Peyer's patch (tissue), 4 donors: ENCODE measurements at regions not wholly inside any gene's neighbourhood (a gene's known extent, or its start where the extent isn't known, plus 50 kb on each side); places are given as distances from the start of the nearest gene placed in this dataset.

Source experiments
- DNase-seq, 3 donors: peaks; one replicate each; pipeline ENCODE4 v3.0.0-alpha.2; 2017 to 2019
- H3K27ac ChIP-seq, 4 donors: fragments of 200-600 bp; sonication (generic); one replicate each; pipeline ENCODE4 v1.5.1; 2016 to 2019
- H3K27me3 ChIP-seq, 2 donors: fragments of 200-600 bp; sonication (generic); one replicate each; pipeline ENCODE4 v1.5.1; 2019
- H3K36me3 ChIP-seq, 3 donors: fragments of 200-600 bp; sonication (generic); one replicate each; pipeline ENCODE4 v1.5.1; 2016 to 2019
- H3K4me1 ChIP-seq, 4 donors: fragments of 200-600 bp; sonication (generic); one replicate each; pipeline ENCODE4 v1.5.1; 2016 to 2019
- H3K4me3 ChIP-seq, 4 donors: fragments of 200-600 bp; sonication (generic); 1 replicate in 3 of 4; 2 replicates in 1 of 4; pipeline ENCODE4 v1.5.1; 2016 to 2019; ENCODE audit warnings: mild to moderate bottlenecking in 1 of 4
- H3K9me3 ChIP-seq, 4 donors: fragments of 200-600 bp; sonication (generic); one replicate each; pipeline ENCODE4 v1.5.1; 2016 to 2019; ENCODE audit warnings: mild to moderate bottlenecking in 1 of 4
- POLR2A ChIP-seq, 2 donors: fragments of 450-650 bp; IDR thresholded peaks; one replicate each; pipeline ENCODE4 v1.5.1; 2017; ENCODE audit warnings: antibody characterized with exemption in 2 of 2, mild to moderate bottlenecking in 2 of 2, moderate library complexity in 2 of 2
- TF ChIP-seq, protein P1 (sequence below), 6 experiments: fragments of 450-650 bp in 4 of 6; fragments of 200-600 bp in 2 of 6; sonication (generic) in 1 of 6; IDR thresholded peaks; one replicate each; pipeline ENCODE4 v1.5.1; 2017 to 2019; ENCODE audit warnings: antibody characterized with exemption in 6 of 6, mild to moderate bottlenecking in 3 of 6, moderate library complexity in 1 of 6

DNA sequence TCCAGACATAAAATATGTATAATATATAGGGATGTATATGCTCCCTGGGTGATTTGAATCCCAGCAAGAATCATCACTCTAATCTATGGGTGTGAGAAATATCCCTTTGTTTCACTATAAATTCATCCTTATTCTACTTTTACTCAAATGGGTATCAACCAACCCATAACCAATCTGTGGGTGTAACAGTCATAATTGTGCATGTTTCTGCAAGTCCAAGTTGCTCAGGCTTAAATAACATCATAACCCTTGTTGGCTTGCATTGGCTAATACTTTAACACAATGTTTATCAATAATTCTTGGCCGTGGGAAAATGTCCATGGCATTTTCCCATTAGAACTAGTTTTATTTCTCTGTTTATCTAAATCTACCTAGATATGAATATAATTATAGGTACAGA is 530.5 kb upstream of the TLE4 start:
- no peak for DNase-seq
- Histone ChIP-seq H3K4me3 (no peak overlapping the region), H3K36me3 (no peaks in the 10 kb centered on the region), H3K27ac (no peak overlapping the region), H3K27me3 (no peaks in the 10 kb centered on the region), H3K4me1 (no peaks in the 10 kb centered on the region), H3K9me3 (no peaks in the 10 kb centered on the region)
- no peak for TF ChIP-seq POLR2A (IDR thresholded peaks at IDR 0.05)
- TF ChIP-seq, protein P1, sequence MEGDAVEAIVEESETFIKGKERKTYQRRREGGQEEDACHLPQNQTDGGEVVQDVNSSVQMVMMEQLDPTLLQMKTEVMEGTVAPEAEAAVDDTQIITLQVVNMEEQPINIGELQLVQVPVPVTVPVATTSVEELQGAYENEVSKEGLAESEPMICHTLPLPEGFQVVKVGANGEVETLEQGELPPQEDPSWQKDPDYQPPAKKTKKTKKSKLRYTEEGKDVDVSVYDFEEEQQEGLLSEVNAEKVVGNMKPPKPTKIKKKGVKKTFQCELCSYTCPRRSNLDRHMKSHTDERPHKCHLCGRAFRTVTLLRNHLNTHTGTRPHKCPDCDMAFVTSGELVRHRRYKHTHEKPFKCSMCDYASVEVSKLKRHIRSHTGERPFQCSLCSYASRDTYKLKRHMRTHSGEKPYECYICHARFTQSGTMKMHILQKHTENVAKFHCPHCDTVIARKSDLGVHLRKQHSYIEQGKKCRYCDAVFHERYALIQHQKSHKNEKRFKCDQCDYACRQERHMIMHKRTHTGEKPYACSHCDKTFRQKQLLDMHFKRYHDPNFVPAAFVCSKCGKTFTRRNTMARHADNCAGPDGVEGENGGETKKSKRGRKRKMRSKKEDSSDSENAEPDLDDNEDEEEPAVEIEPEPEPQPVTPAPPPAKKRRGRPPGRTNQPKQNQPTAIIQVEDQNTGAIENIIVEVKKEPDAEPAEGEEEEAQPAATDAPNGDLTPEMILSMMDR (IDR thresholded peaks at IDR 0.05), result no peak

DNA sequence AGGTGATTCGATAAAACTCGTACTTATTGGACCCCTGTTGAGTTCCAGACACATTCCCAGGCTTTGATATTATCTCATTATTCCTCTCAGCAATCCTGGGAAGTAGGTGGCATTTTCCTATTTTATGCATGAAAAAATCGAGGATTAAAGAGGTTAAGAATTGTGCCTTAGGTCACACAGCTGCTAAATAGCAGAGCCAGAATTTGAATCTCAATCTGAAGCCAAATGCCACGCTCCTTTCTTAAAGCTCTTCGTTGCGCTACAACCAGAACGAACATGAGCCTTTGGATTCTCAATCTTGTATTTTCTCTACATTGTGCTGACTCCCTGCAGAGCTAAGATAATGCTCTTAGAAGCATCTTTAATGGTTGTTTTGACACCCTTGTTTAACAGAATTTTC is 527.8 kb upstream of the TLE4 start:
- no peak for TF ChIP-seq POLR2A (IDR thresholded peaks at IDR 0.05)
- TF ChIP-seq, protein P1 (IDR thresholded peaks at IDR 0.05), result no peak
- DNase-seq, result no peak
- Histone ChIP-seq H3K36me3 (no peaks in the 10 kb centered on the region), H3K27me3 (no peaks in the 10 kb centered on the region), H3K9me3 (no peaks in the 10 kb centered on the region), H3K4me3 (no peak overlapping the region), H3K27ac (no peak overlapping the region), H3K4me1 (no peaks in the 10 kb centered on the region)

DNA sequence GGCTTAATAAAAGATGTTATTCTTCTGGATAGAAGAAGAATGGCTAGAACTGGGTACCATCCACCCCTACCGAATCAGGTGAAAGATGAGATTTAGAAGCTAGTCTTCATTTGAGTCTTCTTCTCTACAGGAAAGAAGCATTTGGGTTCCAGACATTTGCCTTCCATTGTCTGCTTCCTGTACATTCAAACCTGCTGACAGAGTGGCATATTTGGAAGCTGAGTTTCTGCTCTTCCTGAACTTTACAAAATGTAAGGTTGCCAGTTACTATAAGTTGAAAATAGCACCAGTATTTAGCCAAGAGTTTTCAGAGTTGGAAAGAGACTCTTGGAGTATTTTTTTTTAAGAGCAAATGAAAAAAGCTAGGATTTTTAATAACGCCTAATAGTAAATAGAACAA is 525.4 kb upstream of the TLE4 start:
- no peaks in the 10 kb centered on the region for H3K4me1 ChIP-seq
- no peaks in the 10 kb centered on the region for H3K9me3 ChIP-seq
- DNase-seq, result no peak
- H3K27ac ChIP-seq, result no peak overlapping the region
- no peaks in the 10 kb centered on the region for H3K27me3 ChIP-seq
- H3K4me3 ChIP-seq, result no peak overlapping the region
- TF ChIP-seq, protein P1 (IDR thresholded peaks at IDR 0.05), result no peak
- no peak for TF ChIP-seq POLR2A (IDR thresholded peaks at IDR 0.05)
- H3K36me3 ChIP-seq, result no peaks in the 10 kb centered on the region

DNA sequence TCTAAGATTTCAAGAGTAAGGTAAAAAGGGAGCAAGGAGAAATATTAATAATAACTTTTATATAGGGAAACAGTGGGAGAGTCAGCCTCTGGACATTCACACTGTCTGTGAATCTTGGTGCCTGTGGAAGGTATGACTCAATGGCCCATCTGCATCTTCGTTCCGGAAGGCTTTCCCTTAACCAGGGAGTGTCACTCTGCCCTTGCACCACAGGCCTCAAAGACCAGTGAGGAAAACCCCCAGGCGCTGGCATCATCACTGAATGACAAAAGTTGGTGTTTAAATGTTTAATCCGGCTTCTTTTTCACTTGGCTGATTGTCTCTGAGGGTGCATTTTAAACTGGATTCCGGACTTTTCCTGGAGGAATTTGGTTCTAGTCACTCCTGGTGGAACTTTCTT is 522.4 kb upstream of the TLE4 start:
- H3K27me3 ChIP-seq, result no peaks in the 10 kb centered on the region
- no peaks in the 10 kb centered on the region for H3K9me3 ChIP-seq
- H3K4me3 ChIP-seq, result no peak overlapping the region
- no peak for DNase-seq
- H3K36me3 ChIP-seq, result no peaks in the 10 kb centered on the region
- no peaks in the 10 kb centered on the region for H3K4me1 ChIP-seq
- H3K27ac ChIP-seq, result no peak overlapping the region
- TF ChIP-seq POLR2A (IDR thresholded peaks at IDR 0.05), result no peak
- TF ChIP-seq, protein P1 (IDR thresholded peaks at IDR 0.05), result no peak

DNA sequence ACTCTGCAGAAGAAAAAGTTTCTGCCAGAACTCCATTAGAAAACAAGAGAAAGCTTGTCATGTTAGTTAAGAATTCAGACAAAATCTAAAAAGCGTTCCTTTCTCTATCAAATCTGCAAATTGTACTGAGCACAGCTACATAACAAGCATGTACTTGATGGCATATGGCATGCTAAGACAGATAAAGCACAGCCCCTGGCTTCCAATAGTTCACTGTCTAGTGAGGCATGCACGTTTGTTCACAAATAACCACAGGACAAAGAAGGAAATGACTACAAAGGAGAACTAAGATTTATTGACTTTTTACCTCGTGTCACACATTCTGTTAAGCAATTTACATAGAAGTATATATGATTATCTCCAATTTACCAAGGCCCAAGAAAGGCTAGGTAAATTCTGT is 518.2 kb upstream of the TLE4 start:
- no peak for TF ChIP-seq POLR2A (IDR thresholded peaks at IDR 0.05)
- TF ChIP-seq, protein P1 (IDR thresholded peaks at IDR 0.05), result no peak
- no peak overlapping the region for H3K4me3 ChIP-seq
- no peaks in the 10 kb centered on the region for H3K27me3 ChIP-seq
- no peak for DNase-seq
- H3K9me3 ChIP-seq, result peaks cover 0 to 2% (median 0%) of the 10 kb centered on the region in 4 donors
- no peaks in the 10 kb centered on the region for H3K4me1 ChIP-seq
- H3K27ac ChIP-seq, result no peak overlapping the region
- H3K36me3 ChIP-seq, result no peaks in the 10 kb centered on the region

DNA sequence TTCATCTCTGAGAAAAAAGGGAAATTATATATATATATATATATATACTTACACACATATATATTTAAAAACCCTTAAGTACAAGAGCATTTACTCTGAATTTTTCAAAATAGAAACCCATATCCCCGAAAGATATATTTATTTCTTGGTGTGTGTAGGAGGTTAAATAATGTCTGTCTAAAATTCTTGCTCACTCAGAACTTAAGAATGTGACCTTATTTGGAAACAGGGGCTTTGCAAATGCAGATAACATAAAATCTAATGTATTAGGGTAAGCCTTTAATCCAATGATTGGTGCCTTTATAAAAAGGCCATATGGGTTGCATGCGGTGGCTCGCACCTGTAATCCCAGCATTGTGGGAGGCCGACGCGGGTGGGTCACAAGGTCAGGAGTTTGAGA is 517.3 kb upstream of the TLE4 start:
- TF ChIP-seq POLR2A (IDR thresholded peaks at IDR 0.05), result no peak
- TF ChIP-seq, protein P1 (IDR thresholded peaks at IDR 0.05), result no peak
- no peaks in the 10 kb centered on the region for H3K4me1 ChIP-seq
- H3K4me3 ChIP-seq, result no peak overlapping the region
- H3K27me3 ChIP-seq, result no peaks in the 10 kb centered on the region
- H3K36me3 ChIP-seq, result no peaks in the 10 kb centered on the region
- peaks cover 0 to 2% (median 0%) of the 10 kb centered on the region in 4 donors for H3K9me3 ChIP-seq
- no peak for DNase-seq
- no peak overlapping the region for H3K27ac ChIP-seq
